ENCODE measurements at regions not wholly inside any gene's neighbourhood (a gene's known extent, or its start where the extent isn't known, plus 50 kb on each side); places are given as distances from the start of the nearest gene placed in this dataset.
A peak's percentile ranks its signal among the peaks of the same experiment; 100 is the strongest.
"Not testable (repeated sequence)": the region's sequence is repeated elsewhere in the genome, so short reads cannot be mapped to it uniquely, and the experiment has no call there.

DNA sequence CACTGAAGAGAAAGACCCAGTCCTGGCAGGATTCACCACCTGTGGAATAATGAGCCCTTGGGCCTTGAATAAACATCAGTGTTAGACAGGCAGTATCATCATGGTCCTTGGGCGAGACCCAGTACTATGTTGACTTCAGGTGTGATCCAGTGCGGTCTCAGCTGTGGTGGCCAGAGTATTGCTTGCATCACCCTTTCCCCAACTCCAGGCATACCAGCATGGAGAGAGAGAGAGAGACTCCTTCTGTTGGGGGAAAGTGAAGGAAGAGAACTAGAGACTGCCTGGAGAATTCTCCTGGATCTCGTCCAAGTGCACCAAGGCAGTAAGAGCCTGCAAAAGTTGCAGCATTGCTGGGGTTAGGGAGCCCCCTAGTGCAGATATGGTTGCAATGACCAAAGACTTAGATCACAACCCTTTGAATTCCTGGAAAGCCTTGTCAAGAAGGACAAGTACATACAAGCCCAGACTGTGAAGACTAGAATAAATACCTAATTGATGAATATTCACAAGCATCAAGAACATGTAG is 61.1 kb upstream of the VAMP7 start:
- peak; percentile 60 to 67 for DNase-seq

- no peak for DNase-seq
These were observed 61.6 kb upstream of the VAMP7 start for GRCh38 chrX:155819525-155819924.

DNA sequence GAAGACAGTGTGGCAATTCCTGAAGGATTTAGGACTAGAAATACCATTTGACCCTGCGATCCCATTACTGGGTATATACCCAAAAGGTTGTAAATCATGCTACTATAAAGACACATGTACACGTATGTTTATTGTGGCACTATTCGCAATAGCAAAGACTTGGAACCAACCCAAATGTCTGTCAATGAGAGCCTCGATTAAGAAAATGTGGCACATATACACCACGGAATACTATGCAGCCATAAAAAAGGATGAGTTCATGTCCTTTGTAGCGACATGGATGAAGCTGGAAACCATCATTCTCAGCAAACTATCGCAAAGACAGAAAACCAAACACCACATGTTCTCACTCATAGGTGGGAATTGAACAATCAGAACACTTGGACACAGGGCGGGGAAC is 66.8 kb upstream of the VAMP7 start:
- not testable (repeated sequence) for DNase-seq

GRCh38 chrX:155779831-155780230 is 101.3 kb upstream of the VAMP7 start:
- DNase-seq: no peak

DNA sequence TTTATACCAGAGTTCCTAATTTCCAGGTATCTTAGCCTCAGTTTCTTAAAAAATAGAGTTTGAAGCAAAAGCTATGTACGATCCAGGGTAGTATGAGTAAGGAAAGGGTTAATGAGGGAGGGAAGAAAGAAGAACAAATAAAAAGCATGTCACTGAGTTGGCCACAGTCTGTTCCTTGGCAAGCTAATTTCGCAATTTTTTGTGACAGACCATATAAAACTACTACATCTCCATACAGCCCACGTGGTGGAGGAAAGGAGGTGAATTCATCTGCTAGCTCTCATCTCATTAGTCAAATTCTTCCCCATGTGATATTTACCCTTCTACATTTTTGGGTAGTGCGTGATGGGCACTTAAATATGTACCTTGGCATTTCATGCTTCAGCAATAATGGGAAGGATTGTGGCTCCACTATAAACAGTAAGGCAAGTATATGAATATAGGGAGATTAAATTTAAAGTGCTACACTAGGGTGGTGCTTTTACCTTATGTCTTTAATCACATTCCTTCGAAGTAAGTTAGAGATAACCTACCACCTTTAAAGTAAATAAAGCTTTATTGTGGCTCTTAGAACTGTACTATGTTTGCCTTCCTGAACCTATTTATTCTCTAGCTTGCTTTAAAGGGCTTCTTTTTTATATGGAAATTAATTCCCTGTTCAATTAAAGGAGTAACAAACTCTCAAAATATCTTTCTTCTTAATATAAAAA is 102.1 kb upstream of the VAMP7 start:
- DNase-seq: no peak

DNA sequence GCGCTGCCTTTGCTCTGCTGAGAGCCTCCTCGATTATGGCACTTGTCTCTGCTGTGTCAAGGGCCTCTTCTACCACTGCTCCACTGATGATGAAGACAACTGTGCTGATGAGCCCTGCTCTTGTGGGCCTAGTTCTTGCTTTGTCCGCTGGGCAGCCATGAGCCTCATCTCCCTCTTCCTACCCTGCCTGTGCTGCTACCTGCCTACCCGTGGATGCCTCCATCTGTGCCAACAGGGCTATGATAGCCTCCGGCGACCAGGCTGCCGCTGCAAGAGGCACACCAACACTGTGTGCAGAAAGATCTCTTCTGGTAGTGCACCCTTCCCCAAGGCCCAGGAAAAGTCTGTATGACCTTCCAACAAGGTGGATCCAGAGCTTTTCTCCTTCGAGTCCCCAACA is 106.8 kb upstream of the VAMP7 start:
- DNase-seq: no peak

DNA sequence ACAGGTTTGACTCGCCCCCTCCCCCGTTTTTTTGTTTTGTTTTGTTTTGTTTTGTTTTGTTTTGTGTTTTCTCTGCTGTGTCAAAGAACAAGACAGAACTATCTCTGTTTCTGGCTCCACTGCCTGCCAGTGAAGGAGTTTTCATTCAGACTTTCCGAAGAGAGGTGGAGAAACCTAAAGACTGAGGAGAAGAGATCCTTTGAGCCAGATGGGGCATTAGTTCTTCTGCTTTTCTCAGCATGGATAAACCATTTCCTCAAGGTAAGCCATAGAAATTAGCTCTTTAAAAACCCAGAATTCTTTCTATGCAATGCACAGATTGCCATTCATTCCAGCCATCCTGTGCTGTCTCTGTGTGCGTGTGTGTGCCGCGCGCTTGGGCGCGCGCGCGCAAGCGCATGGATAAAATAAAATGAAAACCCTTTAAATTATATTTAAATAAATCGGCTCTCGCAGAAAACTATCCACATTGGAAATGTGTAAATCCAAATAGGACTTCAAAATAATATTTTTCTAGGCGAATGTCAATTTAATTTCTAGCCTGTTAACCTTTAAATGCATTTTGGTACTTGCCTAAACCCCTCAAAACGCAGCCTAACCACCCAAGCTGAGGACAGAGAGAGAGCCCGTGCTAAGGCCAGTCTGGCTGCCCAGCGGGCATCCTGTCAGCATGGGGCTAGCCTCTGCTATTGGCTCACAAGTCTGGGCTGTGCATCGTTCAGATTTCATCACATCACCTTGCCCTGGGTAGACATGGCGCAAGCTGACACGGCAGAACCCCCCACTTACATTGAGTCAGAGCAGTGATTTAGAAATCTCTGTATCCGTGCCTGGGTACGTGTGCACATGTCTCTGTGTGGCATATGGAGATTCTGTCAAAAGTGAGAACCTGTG is 113.0 kb upstream of the VAMP7 start:
- no peak for DNase-seq

GRCh38 chrX:155767051-155767875 is 113.9 kb upstream of the VAMP7 start:
- DNase-seq: peak; percentile 0 to 11

DNA sequence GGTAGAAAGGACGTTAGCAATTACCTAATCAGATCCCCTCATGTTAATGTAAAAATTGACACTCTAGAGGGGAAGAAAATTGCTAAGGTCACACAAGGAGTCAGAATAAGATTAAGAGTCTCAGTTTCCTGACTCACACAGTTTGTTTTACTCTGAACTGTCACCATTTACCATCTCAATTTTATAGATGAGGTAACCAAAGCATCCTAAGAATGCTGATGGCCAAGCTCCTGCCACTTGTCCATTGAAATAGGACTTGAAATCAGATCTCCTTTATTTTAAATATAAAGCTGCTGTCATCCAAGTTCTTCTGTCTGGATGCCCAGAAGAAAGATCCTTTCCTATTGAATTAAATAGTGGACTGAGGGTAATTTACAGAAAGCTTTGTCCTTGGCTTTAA is 114.8 kb upstream of the VAMP7 start:
- no peak for DNase-seq

DNA sequence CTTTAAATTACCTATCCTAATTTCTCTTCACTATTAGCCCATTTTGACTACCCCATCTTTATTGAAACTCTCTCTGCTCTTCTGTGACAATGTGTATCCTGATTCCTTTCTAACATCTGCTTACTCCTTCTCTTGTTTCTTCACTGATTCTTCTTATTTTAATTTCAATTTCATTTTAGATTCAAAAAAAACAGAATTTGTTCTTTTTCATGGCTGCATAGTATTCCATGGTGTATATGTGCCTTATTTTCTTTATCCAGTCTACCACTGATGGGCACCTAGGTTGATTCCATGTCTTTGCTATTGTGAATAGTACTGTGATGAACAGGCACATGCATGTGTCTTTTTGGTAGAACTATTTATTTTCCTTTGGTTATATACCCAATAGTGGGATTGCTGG is 120.0 kb upstream of the VAMP7 start:
- DNase-seq: no peak

DNA sequence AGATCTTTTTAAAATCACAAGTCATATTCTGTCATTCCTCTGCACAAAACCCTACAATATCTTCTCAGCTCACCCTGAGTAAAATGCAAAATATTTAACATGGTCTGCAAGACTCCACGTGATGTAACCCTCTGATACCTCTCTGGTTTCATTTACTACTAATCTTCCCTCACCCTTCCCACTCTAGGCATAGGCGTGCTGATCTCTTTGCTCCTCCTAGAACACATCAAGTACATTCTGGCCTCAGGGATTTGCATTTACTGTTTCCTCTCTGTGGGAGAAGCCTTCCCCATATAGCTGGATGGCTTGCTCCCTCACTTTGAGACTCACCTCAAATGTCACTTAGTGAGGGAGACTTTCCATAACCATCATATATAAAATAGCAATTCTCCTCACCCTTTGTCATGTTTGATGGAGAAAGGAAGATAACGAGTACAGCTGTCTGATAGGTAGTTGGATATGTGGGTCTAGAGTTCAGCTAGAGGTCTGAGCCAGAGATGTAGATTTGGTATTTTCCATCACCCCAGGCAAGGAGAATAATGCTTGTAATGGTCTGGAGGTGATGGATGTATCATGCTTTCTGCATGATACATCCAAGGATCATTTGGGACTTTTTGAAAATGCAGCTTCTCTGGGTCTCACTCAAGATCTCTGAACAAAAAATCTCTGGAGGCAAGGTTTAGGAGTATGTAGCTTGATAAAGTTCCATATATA is 123.9 kb upstream of the VAMP7 start:
- no peak for DNase-seq

DNA sequence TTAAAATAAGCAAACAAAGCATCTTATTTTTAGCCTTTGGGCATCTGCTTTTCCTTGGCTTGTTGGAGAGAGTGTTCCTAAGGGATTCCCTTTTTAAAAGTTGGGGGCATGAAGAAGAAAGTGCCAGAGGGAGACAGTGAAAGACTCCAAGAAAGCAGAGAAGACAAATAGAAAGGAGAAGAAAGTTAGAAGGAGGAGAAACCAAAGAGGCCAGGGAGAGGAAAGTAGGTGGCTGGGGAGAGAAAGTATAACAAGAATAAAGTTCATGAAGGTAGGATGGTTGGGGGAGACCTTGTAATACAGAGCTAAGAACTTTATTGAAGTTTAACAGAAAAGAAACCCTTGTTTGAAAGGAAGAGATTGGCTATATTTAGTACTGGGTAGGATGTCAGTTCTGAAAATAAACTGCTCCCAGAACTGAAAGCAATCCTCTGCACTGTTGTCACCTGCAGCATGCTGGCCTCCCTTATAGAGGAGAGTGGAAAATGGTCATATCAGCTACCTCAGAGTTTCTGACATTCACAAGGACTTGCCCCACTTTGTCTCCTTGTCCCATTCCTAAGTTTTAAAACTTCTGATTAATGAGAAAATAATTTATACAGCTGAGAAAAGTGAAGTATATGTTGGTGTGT is 125.3 kb upstream of the VAMP7 start:
- DNase-seq: no peak

DNA sequence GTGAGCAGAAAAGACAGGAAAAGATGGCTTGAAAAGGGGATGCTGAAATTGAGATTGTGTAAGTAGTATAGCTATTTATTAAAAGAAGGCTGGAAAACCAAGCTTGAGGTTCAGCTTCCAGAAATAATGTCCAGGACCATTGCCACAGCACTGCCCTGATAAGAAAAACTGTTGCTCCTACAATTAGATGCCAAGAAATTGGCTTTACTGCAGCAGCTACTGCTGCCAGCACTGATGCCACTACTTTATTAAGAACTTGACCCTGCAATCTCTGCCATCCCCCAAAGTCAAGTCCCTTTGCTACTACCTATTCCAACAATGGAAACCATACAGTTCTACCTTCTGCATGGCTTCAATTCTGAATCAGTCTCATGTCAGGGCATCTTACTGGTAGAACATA is 130.0 kb upstream of the VAMP7 start:
- DNase-seq: no peak

DNA sequence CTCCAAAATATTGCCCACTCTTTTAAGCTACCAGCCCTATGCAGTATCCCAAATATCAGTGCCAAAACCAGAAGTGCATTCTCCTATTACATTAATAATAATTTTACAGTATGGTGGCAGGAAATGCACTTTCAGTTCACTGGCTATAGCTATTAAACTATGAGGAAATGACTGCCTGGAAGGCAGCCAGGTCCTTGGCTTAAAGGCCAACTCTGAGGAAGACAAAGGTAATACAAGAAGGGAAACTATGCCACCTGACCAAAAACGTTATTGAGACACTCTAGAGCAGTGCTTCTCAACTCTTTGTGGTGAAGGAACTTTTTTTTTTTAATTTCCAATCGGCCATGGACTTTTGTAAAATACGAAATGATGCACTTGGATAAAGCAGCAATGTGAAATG is 133.6 kb upstream of the VAMP7 start:
- no peak for DNase-seq

GRCh38 chrX:155745792-155746191 is 133.0 kb upstream of the TMLHE start:
- peak; percentile 43 to 57 for DNase-seq

DNA sequence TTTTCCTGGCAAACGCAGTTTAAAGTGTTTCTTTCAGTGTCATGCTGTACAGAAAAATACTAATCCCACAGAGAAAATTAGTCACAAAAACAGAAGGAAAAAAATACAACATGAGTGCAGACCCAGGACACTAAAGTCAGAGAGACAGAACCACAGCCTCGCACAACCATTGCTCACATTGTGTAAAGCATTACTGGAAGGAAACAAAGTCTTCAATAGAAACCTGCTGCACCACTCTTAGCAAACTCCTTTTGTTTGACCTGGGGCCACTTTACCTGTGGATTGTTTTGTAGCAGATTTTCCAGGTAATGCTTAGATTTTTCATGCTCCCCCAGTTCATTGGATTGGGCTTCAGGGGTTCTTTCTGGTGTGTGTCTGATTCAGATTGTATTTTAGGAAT is 131.8 kb upstream of the TMLHE start:
- no peak for DNase-seq

DNA sequence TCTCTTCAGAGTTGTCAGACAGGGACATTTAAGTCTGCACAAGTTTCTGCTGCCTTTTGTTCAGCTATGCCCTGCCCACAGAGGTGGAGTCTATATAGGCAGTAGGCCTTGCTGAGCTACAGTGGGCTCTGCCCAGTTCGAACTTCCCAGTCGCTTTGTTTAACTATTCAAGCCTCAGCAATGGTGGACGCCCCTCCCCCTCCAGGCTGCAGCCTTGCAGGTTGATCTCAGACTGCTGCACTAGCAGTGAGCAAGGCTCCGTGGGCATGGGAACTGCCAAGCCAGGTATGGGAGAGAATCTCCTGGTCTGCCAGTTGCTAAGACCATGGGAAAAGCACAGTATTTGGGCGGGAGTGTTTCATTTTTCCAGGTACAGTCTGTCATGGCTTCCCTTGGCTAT is 115.6 kb upstream of the TMLHE start:
- DNase-seq: not testable (repeated sequence)

DNA sequence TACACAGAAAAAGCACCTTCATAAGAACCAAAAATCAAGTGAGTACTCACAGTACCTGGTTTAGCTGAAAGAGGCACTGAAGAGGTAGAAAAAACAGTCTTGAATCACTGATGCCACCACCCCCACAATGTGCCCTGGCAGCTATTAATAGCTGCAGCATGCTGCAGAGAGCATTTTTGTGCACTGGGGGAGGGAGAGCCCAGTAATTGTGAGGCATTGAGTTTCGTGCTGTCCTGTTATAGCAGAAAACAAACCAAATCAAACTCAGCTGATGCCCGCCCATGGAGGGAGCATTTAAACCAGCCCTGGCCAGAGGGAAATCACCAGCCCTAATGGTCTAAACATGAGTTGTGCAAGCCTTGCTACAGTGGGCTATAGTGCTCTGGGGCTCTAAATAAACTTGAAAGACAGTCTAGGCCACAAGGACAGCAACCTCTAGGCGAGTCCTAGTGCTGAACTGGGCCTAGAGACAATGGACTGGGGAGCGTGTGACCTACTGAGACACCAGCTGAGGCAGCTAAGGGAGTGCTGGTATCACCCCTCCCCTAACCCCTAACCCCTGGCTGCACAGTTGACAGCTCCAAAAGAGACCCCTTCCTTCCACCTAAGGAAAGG is 106.3 kb upstream of the TMLHE start:
- no peak for DNase-seq

- no peak for DNase-seq
These were observed 102.4 kb upstream of the TMLHE start for GRCh38 chrX:155715141-155715540.

- no peak for DNase-seq
These were observed 82.7 kb upstream of the TMLHE start for GRCh38 chrX:155695419-155695818.

DNA sequence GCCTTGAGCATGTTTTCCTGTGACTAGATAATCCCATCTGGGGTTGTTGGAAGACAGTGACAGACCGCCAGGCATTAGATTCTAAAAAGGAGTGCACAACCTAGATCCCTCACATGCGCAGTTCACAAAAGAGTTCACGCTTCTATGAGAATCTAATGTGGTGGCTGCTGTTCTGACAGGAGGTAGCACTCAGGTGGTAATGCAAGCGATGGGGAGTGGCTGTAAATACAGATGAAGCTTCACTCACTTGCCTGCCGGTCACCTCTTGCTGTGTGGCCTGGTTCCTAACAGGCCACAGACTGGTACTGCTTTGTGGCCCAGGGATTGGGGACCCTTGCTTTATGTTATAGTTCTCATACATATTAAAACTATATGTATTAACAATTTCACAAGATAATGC is 81.9 kb upstream of the TMLHE start:
- DNase-seq: no peak

DNA sequence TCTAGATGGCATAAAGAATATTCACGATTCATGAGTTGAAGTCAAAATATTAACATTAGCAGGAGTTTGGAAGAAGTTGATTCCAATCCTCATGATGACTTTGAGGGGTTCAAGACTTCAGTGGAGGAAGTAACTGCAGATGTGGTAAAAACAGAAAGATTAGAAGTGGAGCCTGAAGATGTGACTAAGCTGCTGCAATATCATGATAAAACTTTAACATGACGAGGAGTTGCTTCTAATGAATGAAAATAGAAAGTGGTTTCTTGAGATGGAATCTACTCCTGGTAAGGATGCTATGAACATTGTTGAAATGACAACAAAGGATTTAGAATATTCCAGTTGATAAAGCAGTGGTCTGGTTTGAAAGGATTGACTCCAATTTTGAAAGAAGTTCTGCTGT is 70.1 kb upstream of the TMLHE start:
- no peak for DNase-seq

Measured in SHP77 (cell line).